SKM-1 treated with dmso at 0.1 percent for 144 hours (cell line): ENCODE measurements at regions not wholly inside any gene's neighbourhood (a gene's known extent, or its start where the extent isn't known, plus 50 kb on each side); places are given as distances from the start of the nearest gene placed in this dataset.

Experiments
- DNase-seq: peaks from one replicate; lab custom pipeline; 2025; ENCODE audit not compliant: unreplicated experiment; lab: John Stamatoyannopoulos, UW

DNA sequence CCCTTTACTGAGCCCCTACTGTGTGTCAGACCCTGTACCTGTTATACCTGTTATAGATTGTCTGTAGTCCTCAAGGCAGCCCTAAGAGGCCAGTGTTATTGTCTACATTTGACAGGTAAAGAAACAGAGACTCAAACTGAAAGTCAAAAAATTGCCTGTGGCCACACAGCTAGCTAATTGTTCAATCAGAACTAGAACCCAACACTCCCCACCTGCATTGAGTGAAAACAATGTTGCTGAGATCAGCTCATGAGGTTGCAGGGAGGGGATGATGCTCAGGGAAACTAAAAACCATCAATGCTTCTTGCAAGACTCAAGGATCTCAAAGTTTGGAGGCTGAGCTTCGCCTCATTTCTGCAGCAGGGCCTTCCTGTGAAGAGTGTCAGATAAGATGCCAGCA lies 109.5 kb upstream of the LMO4 start:
- no peak for DNase-seq

GRCh38 chr1:87219626-87220025 lies 109.1 kb upstream of the LMO4 start:
- DNase-seq: peak; percentile 6

DNA sequence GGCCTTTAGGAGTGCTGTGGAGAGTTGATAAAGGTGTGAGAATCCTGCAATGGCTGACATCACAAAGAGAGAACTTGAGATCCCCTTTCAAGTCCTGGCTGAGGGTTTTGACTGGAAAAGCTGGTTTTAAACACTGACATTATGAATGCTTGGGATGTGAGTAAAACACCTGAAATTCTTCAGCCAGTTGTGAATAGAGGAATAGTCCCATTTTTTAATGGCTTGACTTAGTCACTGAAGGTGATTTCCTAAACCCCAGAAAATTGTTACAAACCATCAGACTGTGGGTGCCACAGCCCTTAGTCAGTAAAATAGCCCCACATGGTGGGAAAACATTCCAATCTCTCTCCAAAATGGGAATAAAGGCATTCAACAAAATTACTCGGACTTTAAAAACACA lies 107.7 kb upstream of the LMO4 start:
- DNase-seq: no peak

DNA sequence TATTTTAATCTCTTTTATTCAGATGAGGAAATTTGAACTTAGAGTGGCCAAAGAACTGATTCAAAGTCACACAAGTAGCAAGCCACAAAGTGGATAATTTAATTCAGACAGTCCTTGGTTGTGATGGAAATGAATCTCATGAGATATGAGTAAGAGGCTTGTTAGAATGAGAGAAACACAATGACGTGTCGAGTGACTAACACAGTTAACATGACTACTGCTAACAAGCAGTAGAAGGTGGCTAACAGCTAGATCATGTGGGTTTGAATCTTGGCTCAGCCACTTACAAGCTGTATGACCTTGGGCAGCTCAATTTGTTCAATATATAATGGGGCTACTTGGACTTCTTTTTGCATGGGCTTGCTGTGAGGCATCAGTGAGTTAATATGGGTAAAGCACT lies 104.5 kb upstream of the LMO4 start:
- no peak for DNase-seq

DNA sequence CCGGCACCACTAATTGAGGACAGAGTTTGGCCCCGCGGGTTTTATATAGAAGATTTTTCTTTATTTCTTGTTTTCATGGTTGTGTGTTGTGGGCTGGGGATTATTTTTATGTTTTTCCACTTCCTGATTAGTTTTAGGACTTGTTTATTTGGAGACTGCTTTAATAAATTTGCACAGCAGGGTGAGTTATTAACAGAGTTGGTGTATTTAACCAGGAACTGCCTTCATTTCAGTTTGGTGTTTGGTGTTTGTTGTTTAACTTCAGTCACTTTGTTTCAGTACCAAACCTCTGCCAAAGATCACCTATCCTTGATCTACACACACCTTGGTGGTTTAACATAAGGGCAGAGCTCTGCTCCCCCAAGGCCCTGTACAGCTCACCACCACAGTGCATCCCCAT lies 103.5 kb upstream of the LMO4 start:
- no peak for DNase-seq

DNA sequence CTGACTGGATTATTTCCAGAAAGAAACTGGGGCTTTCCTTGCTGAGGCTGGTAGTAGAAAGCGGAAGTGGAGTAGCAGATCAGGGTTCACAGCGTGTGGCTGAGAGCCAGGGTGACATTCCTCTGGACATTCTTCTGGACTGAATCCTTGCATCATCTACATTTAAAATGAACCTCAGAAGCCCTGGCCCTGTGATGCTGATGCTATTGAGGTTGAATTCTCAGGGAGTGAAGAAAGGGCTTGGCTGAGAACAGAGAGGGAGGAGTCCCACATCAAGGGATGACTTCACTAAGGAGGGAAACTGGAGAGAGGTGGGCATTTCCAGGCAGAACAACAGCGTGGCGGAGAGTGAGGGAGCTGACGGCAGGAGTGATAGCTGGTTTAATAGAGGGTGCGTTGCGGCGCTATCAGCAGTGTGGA lies 102.3 kb upstream of the LMO4 start:
- DNase-seq: peak; percentile 18

- no peak for DNase-seq
These were observed 101.0 kb upstream of the LMO4 start for GRCh38 chr1:87227651-87228050.

DNA sequence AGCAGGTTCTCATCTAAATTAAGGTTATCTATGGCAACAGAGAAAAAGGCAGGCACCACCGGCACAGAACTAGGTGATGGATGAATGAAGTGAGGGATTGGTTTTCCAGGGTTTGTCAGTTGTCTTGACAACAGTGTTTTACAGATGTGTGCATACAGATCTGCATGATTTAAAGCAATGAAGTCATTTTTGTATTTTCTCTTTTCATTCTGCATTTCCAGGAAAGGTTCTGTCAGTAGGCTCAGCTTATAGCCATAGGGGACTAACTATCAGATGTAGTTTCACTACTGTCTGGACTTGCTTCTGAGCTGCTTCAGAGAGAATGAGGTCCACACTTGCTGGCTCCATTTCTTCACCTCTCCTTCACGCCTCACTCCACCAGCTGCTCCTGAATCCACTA lies 98.2 kb upstream of the LMO4 start:
- DNase-seq: no peak

DNA sequence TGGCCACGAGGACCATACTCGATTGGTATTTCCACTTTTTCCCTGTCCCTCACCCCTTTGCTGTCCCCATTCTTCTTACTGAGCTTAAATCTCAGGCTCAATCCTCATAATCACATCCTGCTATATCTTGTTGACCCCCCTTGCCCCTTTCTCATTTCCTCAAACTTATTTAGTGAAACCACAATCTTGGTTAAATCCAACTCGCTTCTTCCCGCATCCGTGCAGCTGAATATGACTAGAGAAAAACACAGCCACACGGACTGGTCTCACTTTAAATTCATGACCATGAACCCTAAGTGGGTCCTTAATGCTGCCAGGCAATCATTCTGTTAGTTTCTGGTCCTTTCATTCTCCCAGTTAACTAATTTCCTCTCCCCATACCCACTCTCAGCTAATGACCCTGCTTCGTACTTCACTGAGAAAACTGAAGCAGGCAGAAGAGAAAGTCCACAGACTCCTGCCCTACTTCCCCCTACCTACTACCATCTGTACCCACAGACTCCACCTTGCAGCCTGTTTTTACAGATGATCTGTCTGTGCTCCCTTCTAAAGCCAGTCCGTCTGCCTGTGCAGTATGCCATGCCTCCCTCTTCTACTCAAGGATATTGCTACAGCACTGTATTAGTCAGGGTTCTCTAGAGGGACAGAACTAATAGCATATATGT lies 96.8 kb upstream of the LMO4 start:
- DNase-seq: no peak

DNA sequence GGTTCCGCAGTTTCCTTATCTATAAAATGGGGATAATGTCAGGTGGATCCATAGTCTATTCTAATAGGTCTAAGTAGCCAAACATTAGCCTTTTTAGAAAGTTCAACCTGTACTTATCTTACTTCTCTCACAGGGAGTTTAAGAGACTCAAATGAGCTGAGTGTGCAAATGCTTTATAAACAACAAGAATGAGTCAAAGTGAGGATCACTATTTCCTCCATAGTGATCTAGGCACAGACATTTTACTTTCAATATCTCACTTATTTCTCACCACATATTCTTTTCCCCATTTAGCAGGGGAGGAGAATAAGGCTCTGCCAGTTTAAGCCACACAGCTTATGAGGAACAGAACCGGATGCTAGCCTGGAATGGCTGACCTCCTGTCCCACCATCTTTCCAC lies 92.1 kb upstream of the LMO4 start:
- DNase-seq: no peak

GRCh38 chr1:87239997-87240605 lies 88.6 kb upstream of the LMO4 start:
- DNase-seq: no peak

DNA sequence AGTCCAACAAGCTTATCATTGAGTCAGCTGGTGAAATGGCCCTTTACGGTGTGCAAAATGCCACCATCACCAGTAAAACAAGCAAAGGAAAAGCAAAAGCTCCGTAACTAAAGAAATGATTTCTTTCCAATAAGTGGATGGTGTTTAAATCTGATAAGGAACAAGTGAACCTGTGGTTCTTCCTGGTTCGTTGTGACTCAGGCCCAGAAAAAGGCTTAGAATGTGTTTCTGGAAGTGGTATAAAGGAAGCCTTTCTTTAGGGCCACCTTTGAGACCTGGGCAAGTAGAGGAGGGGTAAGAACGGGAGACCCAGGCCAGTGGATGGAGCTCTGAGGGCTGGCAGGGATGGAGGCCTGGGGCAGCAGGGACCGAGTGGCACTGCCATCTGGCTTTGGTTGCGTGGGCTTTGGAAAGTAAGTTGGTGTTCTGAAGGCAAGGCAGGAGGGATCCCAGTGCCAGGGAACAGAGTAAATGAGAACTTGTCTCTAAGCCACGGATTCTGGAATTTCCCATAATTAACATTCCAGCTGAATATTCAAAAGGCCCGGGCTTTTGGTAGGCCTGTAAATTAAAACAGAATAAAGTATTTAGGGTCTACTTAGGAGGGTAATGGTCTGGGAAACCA lies 87.9 kb upstream of the LMO4 start:
- no peak for DNase-seq

DNA sequence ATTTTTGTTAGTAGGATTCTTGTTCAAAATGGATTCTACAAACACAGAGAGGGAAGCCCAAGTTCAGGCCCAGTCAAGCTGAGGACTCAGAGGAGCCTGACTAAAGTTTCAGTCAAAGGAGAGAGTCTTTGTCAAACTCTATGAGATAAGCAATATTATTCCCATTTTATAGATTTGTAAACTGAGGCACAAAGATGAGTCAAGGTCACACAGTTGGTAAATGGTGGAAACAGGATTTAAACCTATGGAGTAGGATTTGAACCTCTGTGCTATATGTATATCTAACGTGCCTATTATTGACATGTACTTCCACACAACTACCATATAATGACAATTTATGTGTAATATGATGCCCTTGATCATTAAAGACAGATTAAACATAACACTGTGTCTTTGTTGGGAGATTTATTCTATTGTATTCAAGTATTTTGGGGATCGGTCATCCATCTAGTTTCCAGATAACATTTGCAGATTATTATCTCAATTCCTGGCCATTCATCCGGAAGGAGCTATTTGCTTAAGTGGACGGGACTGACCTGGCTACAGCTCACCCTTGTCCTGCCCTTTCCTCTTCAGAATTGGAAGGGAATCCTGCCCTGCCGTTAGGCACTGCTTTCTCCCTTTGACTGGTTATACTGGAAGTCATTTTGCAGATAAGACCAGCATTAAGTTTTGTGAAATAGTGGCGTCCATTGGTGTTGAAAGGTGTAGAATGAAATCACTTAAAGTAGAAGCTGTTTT lies 86.1 kb upstream of the LMO4 start:
- DNase-seq: no peak

DNA sequence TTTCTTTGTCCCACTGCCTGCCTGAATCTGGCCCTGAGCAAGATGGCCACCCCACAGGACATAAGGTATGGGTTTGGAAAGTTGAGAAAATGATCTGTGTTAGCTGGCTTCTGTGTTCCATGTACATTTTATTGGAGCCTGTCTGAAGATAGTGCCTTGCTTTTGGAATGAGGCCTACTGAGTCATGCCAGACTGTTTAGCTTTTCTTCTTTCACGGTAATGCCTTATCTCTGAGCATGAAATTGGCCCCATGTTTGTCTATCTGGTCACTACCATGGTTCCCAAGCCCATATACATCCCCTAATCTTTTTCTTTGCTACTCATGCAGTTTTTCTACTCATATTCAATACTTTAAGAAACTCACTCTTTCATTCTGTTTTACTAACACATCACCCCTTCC lies 85.1 kb upstream of the LMO4 start:
- DNase-seq: no peak

DNA sequence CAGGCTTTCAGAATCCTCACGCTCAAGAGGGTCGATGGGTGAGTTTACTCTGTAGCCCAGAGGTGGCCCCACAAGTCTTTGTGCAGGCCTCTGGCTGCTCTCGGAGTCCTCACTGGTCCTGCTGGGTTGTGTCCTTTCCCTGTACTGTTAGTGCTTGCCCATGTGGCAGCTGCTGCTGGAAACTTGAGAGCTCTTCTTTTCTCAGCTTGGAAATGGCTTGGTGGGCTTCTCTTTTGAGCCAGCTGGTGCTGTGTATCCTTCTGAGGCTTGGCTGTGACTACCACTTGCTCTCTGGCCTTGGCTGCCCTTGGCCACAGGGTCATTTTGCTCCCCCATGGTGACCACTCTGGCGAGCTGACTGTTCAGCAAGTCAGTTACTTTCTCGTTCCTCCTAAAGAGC lies 82.2 kb upstream of the LMO4 start:
- no peak for DNase-seq

DNA sequence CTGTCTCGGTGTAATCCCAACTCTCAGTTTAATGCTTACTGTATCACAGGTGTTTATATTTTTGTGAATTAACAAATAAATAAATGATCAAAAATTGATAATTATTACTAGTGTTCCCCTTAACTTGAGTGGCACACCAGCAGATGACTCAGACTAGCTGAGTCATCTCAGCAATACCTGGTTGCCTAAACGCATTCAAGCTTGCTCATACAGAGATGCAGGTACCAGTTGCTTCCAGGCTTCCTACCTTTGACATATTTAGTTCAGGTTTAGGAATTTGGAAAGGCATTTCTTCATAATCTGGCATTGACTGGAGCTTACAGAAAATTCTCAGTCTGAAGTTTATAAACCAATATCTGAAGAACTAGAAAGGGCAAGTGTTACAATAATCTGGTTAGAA lies 78.9 kb upstream of the LMO4 start:
- DNase-seq: no peak

DNA sequence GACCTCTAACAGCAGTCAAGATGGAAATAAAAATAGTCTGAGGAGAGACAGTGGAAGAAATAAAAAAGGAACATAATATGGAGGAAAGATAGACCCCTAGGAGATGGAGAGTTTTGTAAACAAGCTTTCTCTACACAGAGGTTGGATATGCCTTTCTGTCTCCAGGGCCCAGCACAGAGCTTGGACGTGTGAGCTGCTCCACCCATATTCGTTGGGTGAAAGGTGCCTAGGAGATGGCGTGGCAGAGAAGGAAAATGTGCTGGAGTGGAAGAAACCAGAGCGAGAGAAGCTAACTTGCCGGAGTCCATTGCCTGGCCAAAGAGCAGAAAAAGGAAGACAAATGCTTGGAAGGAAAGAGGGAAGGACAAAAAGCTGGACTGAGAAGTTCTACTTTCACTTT lies 78.3 kb upstream of the LMO4 start:
- no peak for DNase-seq

DNA sequence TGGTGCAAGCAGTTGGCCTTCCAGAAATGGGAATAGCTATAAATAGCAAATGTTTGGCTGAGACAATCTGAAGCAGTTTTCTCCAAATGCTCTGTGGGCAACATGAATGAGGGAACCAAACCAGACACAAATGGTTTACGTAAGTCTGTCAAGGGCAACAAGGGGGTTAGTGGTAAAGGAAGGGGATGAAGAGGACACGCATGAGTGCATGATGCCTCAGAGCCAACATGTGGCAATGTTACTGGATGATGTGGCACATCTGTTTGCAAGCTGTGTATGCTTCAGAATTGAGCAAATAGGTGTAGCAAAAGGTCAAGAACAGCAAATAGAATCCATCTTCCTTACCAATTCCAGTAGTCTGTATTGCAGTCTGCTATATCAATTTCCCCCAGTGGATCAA lies 76.3 kb upstream of the LMO4 start:
- peak; percentile 83 for DNase-seq

DNA sequence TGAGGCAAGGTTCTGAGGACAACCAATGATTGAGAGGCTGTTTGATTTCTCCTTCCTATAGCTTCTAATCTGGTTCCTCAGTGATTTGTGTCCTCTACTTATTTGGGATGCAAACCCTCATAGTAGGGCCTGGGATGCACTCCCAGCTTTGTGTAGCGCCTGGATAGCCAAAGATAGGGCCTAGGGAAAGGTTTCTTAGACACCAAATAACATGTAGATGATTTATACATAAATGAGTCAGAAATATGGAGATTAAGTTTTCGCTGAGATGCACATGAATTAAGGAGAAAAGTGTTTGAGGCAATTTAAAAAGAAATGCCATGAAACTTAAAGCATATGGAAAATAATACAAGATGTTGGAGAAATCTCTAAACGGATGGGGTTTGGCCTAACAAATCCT lies 66.0 kb upstream of the LMO4 start:
- no peak for DNase-seq

GRCh38 chr1:87263281-87263680 lies 65.4 kb upstream of the LMO4 start:
- DNase-seq: no peak

DNA sequence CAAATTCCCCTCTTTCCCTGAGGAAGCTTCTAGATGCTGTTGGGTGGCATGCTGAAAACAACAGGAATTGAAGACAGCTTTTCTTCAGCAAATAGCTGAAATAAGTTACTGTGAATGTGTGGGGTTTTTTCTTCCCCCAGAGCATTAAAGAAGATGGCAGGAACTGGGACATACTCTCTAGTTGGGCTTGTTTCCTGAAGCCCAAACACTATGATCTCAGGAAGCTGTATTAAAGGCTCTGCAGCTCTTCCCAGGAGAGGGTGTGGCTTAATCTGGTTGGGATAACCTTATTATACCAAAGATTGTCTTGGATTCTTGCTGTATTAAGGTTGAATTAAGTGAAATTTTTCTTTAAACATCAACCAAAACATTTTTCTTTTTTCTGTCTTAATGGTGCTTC lies 64.9 kb upstream of the LMO4 start:
- DNase-seq: no peak

GRCh38 chr1:87264976-87265375 lies 63.7 kb upstream of the LMO4 start:
- no peak for DNase-seq
